HS-27A (cell line): ENCODE measurements at regions not wholly inside any gene's neighbourhood (a gene's known extent, or its start where the extent isn't known, plus 50 kb on each side); places are given as distances from the start of the nearest gene placed in this dataset.
"Not testable (repeated sequence)": the region's sequence is repeated elsewhere in the genome, so short reads cannot be mapped to it uniquely, and the experiment has no call there.

Source experiments
- DNase-seq: peaks from one replicate; pipeline ENCODE4 v3.0.0-alpha.2; 2012; ENCODE audit warnings: low read depth, missing footprints

GRCh38 chr3:39655718-39656117 is 153.7 kb upstream of the MYRIP start:
- not testable (repeated sequence) for DNase-seq

GRCh38 chr3:39657075-39657474 is 152.3 kb upstream of the MYRIP start:
- DNase-seq = no peak

- DNase-seq = no peak
These were observed 151.6 kb upstream of the MYRIP start for GRCh38 chr3:39657775-39658174.

- no peak for DNase-seq
These were observed 144.5 kb upstream of the MYRIP start for GRCh38 chr3:39664931-39665330.

- DNase-seq = no peak
These were observed 144.0 kb upstream of the MYRIP start for GRCh38 chr3:39665441-39665840.

- no peak for DNase-seq
These were observed 141.0 kb upstream of the MYRIP start for GRCh38 chr3:39668420-39668819.

- DNase-seq = no peak
These were observed 138.3 kb upstream of the MYRIP start for GRCh38 chr3:39671116-39671515.

- DNase-seq = no peak
These were observed 137.8 kb upstream of the MYRIP start for GRCh38 chr3:39671600-39671999.

GRCh38 chr3:39705351-39705900 is 104.0 kb upstream of the MYRIP start:
- no peak for DNase-seq

- DNase-seq = no peak
These were observed 102.0 kb upstream of the MYRIP start for GRCh38 chr3:39707314-39707909.

GRCh38 chr3:39712413-39713048 is 96.9 kb upstream of the MYRIP start:
- DNase-seq = no peak

GRCh38 chr3:39713341-39713740 is 96.1 kb upstream of the MYRIP start:
- DNase-seq = not testable (repeated sequence)

- no peak for DNase-seq
These were observed 92.6 kb upstream of the MYRIP start for GRCh38 chr3:39716849-39717248.

GRCh38 chr3:39718674-39719595 is 90.5 kb upstream of the MYRIP start:
- DNase-seq = no peak

GRCh38 chr3:39721076-39721475 is 88.3 kb upstream of the MYRIP start:
- DNase-seq = no peak

GRCh38 chr3:39724233-39724846 is 85.1 kb upstream of the MYRIP start:
- DNase-seq = no peak

GRCh38 chr3:39725321-39725720 is 84.1 kb upstream of the MYRIP start:
- no peak for DNase-seq

- no peak for DNase-seq
These were observed 82.0 kb upstream of the MYRIP start for GRCh38 chr3:39727415-39727814.

- DNase-seq = no peak
These were observed 75.6 kb upstream of the MYRIP start for GRCh38 chr3:39733804-39734203.

- DNase-seq = not testable (repeated sequence)
These were observed 69.8 kb upstream of the MYRIP start for GRCh38 chr3:39739658-39740057.

GRCh38 chr3:39744746-39745145 is 64.7 kb upstream of the MYRIP start:
- DNase-seq = no peak

- no peak for DNase-seq
These were observed 61.4 kb upstream of the MYRIP start for GRCh38 chr3:39748002-39748401.
